ENCODE measurements at regions not wholly inside any gene's neighbourhood (a gene's known extent, or its start where the extent isn't known, plus 50 kb on each side); places are given as distances from the start of the nearest gene placed in this dataset.

- Histone ChIP-seq H3K4me1 (ENCODE audit: insufficient read depth, low read length) (no peaks in the 10 kb centered on the region), H3K27me3 (ENCODE audit: control insufficient read depth in 1 of 2, insufficient read depth in 2 of 2, low read length in 2 of 2) (no peaks in the 10 kb centered on the region), H3K4me3 (ENCODE audit: low read length) (no peak overlapping the region), H3K27ac (ENCODE audit: low read depth in 1 of 2, low read length in 2 of 2) (no peak overlapping the region), H3K9me3 (ENCODE audit: control insufficient read depth in 1 of 2, insufficient read depth in 1 of 2, low read length in 2 of 2) (no peaks in the 10 kb centered on the region), H3K36me3 (ENCODE audit: insufficient read depth, low read length) (no peaks in the 10 kb centered on the region)
- Mint-ChIP-seq H3K4me1 (ENCODE audit: low read depth) (no peaks in the 10 kb centered on the region), H3K27me3 (no peaks in the 10 kb centered on the region), H3K9me3 (peaks cover 2% of the 10 kb centered on the region), H3K4me3 (no peak overlapping the region), H3K36me3 (ENCODE audit: low read depth) (no peaks in the 10 kb centered on the region), H3K27ac (no peak overlapping the region)
- ChIA-PET CTCF (no interaction called here), POLR2A (no interaction called here)
- ATAC-seq (ENCODE audit: poor library complexity): no peak
- no peak for DNase-seq
- intact Hi-C loops (cut with DNase I, micrococcal nuclease): no loop called here
- TF ChIP-seq, protein P1, sequence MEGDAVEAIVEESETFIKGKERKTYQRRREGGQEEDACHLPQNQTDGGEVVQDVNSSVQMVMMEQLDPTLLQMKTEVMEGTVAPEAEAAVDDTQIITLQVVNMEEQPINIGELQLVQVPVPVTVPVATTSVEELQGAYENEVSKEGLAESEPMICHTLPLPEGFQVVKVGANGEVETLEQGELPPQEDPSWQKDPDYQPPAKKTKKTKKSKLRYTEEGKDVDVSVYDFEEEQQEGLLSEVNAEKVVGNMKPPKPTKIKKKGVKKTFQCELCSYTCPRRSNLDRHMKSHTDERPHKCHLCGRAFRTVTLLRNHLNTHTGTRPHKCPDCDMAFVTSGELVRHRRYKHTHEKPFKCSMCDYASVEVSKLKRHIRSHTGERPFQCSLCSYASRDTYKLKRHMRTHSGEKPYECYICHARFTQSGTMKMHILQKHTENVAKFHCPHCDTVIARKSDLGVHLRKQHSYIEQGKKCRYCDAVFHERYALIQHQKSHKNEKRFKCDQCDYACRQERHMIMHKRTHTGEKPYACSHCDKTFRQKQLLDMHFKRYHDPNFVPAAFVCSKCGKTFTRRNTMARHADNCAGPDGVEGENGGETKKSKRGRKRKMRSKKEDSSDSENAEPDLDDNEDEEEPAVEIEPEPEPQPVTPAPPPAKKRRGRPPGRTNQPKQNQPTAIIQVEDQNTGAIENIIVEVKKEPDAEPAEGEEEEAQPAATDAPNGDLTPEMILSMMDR (IDR thresholded peaks at IDR 0.05): no peak
These were observed 635.9 kb downstream of the SLC4A3 start for GRCh38 chr2:220263300-220263699.

DNA sequence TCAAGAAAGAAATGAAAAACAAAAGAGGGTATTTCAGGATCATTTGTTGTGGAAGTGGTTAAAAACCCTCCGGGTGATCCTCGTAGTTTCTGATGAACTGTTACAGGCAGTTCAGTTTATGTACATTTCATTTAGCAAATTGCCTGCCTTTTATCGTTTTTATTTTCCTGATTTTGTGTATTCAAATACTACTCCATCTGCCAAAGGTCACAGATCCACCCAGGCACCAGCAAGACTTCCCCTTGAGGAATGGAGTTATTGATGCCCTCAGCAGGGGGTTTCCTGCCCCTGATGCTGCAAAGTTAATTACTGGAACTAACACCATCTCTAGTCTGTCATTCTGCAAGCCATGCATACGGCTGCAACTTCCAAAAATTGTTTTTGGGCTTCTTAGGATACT is 641.9 kb downstream of the SLC4A3 start:
- Mint-ChIP-seq H3K27me3 (no peaks in the 10 kb centered on the region), H3K4me3 (no peak overlapping the region), H3K9me3 (no peaks in the 10 kb centered on the region), H3K4me1 (ENCODE audit: low read depth) (no peaks in the 10 kb centered on the region), H3K27ac (no peak overlapping the region), H3K36me3 (ENCODE audit: low read depth) (no peaks in the 10 kb centered on the region)
- intact Hi-C loops (cut with DNase I, micrococcal nuclease): no loop called here
- no peaks in the 10 kb centered on the region for H3K9me3 ChIP-seq (ENCODE audit: control insufficient read depth in 1 of 2, insufficient read depth in 1 of 2, low read length in 2 of 2)
- ChIA-PET CTCF (no interaction called here), POLR2A (no interaction called here)
- ATAC-seq (ENCODE audit: poor library complexity) (no peak), DNase-seq (no peak)
- no peaks in the 10 kb centered on the region for H3K36me3 ChIP-seq (ENCODE audit: insufficient read depth, low read length)
- no peaks in the 10 kb centered on the region for H3K4me1 ChIP-seq (ENCODE audit: insufficient read depth, low read length)
- TF ChIP-seq, protein P1 (IDR thresholded peaks at IDR 0.05): no peak
- H3K27me3 ChIP-seq (ENCODE audit: control insufficient read depth in 1 of 2, insufficient read depth in 2 of 2, low read length in 2 of 2): no peaks in the 10 kb centered on the region
- H3K4me3 ChIP-seq (ENCODE audit: low read length): no peak overlapping the region
- no peak overlapping the region for H3K27ac ChIP-seq (ENCODE audit: low read depth in 1 of 2, low read length in 2 of 2)

DNA sequence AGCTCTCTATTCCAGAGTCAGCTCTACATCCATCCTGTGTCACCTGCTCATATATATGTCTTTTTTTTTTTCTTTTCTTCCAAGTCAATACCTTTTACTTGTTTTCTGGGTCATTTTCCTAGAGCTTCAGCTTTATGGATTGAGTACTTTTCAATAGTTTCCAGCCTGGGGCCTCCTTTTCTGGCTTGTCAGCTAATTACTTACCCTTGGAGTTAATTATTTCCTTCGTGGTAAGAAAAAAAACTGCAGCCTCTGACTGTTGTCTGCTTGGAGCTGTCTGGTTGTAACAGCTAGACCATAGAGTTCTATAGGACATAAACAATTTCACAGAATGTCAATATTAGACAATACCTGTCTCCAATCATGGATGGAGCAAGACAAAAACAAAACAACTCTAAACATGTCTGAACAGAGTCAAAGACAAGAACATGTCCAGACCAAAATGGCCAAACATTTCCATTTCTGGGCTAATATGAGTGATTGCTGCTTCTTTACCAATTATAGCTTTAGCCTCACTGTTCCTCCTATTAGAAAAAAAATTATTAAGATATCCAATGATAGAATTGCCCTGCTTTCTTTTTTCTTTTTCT is 643.1 kb downstream of the SLC4A3 start:
- Histone ChIP-seq H3K27ac (ENCODE audit: low read depth in 1 of 2, low read length in 2 of 2) (no peak overlapping the region), H3K27me3 (ENCODE audit: control insufficient read depth in 1 of 2, insufficient read depth in 2 of 2, low read length in 2 of 2) (no peaks in the 10 kb centered on the region), H3K36me3 (ENCODE audit: insufficient read depth, low read length) (no peaks in the 10 kb centered on the region), H3K4me1 (ENCODE audit: insufficient read depth, low read length) (no peaks in the 10 kb centered on the region), H3K9me3 (ENCODE audit: control insufficient read depth in 1 of 2, insufficient read depth in 1 of 2, low read length in 2 of 2) (no peaks in the 10 kb centered on the region), H3K4me3 (ENCODE audit: low read length) (no peak overlapping the region)
- TF ChIP-seq, protein P1 (IDR thresholded peaks at IDR 0.05): no peak
- Mint-ChIP-seq H3K36me3 (ENCODE audit: low read depth) (no peaks in the 10 kb centered on the region), H3K4me3 (no peak overlapping the region), H3K9me3 (no peaks in the 10 kb centered on the region), H3K27ac (no peak overlapping the region), H3K4me1 (ENCODE audit: low read depth) (no peaks in the 10 kb centered on the region), H3K27me3 (no peaks in the 10 kb centered on the region)
- CTCF ChIA-PET: interaction anchor here (0.7 kb wide), 1 partner anchor 1303 kb away, joined by 3 read pairs; no protein-coding TSS in a partner anchor
- ATAC-seq (ENCODE audit: poor library complexity) (no peak), DNase-seq (no peak)
- POLR2A ChIA-PET: no interaction called here
- intact Hi-C loops (cut with DNase I, micrococcal nuclease): no loop called here
